ENCODE measurements at regions not wholly inside any gene's neighbourhood (a gene's known extent, or its start where the extent isn't known, plus 50 kb on each side); places are given as distances from the start of the nearest gene placed in this dataset.

GRCh38 chr11:59302991-59303390 lies 55.7 kb upstream of the OR5AN1 start:
- Mint-ChIP-seq H3K4me3 (no peak overlapping the region), H3K9me3 (peaks cover 7% of the 10 kb centered on the region), H3K27ac (no peak overlapping the region), H3K4me1 (ENCODE audit: low read depth) (no peaks in the 10 kb centered on the region), H3K27me3 (peaks cover 57% of the 10 kb centered on the region), H3K36me3 (ENCODE audit: low read depth) (no peaks in the 10 kb centered on the region)
- H3K4me1 ChIP-seq (ENCODE audit: insufficient read depth, low read length): no peaks in the 10 kb centered on the region
- ChIA-PET POLR2A (no interaction called here), CTCF (no interaction called here)
- peaks cover 5 to 12% of the 10 kb centered on the region in 2 experiments for H3K27me3 ChIP-seq (ENCODE audit: control insufficient read depth in 1 of 2, insufficient read depth in 2 of 2, low read length in 2 of 2)
- peaks cover 0 to 7% of the 10 kb centered on the region in 2 experiments for H3K9me3 ChIP-seq (ENCODE audit: control insufficient read depth in 1 of 2, insufficient read depth in 1 of 2, low read length in 2 of 2)
- intact Hi-C loops (cut with DNase I, micrococcal nuclease): no loop called here
- DNase-seq (no peak), ATAC-seq (ENCODE audit: poor library complexity) (no peak)
- H3K36me3 ChIP-seq (ENCODE audit: insufficient read depth, low read length): no peaks in the 10 kb centered on the region
- no peak overlapping the region for H3K27ac ChIP-seq (ENCODE audit: low read depth in 1 of 2, low read length in 2 of 2)
- no peak for TF ChIP-seq CTCF (IDR thresholded peaks at IDR 0.05)
- H3K4me3 ChIP-seq (ENCODE audit: low read length): no peak overlapping the region

DNA sequence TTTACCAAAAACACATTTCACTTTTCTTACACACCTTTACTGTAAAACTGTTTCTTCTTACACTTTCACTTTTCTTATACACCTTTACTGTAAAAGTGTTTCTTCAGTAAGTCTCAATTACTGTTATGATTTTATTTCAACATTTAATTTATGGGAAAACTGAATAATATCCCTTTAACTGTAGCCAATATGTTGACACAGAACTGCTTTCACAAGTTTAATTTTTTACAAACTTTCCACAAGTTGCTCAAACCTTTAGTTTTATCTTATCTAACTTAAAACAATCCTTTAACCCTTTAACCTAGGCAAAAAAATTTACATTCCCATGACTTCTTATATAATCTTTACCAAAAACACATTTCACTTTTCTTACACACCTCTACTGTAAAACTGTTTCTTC lies 63.3 kb upstream of the OR5AN1 start:
- peaks cover 10 to 12% of the 10 kb centered on the region in 2 experiments for H3K27me3 ChIP-seq (ENCODE audit: control insufficient read depth in 1 of 2, insufficient read depth in 2 of 2, low read length in 2 of 2)
- no peak overlapping the region for H3K4me3 ChIP-seq (ENCODE audit: low read length)
- Mint-ChIP-seq H3K27me3 (peaks cover 42% of the 10 kb centered on the region), H3K27ac (no peak overlapping the region), H3K36me3 (ENCODE audit: low read depth) (no peaks in the 10 kb centered on the region), H3K4me3 (no peak overlapping the region), H3K9me3 (no peaks in the 10 kb centered on the region), H3K4me1 (ENCODE audit: low read depth) (no peaks in the 10 kb centered on the region)
- H3K9me3 ChIP-seq (ENCODE audit: control insufficient read depth in 1 of 2, insufficient read depth in 1 of 2, low read length in 2 of 2): no peaks in the 10 kb centered on the region
- no peak overlapping the region for H3K27ac ChIP-seq (ENCODE audit: low read depth in 1 of 2, low read length in 2 of 2)
- ATAC-seq (ENCODE audit: poor library complexity) (no peak), DNase-seq (no peak)
- H3K36me3 ChIP-seq (ENCODE audit: insufficient read depth, low read length): no peaks in the 10 kb centered on the region
- TF ChIP-seq CTCF (IDR thresholded peaks at IDR 0.05): no peak
- no peaks in the 10 kb centered on the region for H3K4me1 ChIP-seq (ENCODE audit: insufficient read depth, low read length)
- ChIA-PET CTCF (no interaction called here), POLR2A (no interaction called here)
- intact Hi-C loops (cut with DNase I, micrococcal nuclease): no loop called here

DNA sequence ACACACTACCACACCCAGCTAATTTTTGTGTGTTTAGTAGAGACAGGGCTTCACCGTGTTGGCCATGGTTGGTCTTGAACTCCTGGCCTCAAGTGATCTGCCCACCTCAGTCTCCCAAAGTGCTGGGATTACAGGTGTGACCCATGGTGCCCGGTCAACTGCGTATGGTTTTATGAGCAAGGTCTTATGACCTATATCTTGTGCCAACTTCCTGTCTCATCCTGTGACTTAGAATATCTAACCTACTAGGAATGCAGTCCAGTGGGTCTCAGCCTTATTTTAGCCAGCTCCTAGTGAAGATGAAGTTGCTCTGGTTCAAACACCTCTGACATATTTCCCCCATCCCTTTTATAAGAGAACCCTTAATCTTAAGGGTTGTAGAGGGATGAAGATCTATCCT lies 66.1 kb upstream of the OR5AN1 start:
- no peaks in the 10 kb centered on the region for H3K36me3 Mint-ChIP-seq (ENCODE audit: low read depth)
- H3K27ac Mint-ChIP-seq: no peak overlapping the region
- H3K27me3 Mint-ChIP-seq: peaks cover 20% of the 10 kb centered on the region
- ATAC-seq (ENCODE audit: poor library complexity) (no peak), DNase-seq (no peak)
- H3K27me3 ChIP-seq (ENCODE audit: control insufficient read depth in 1 of 2, insufficient read depth in 2 of 2, low read length in 2 of 2): peaks cover under 1 to 8% of the 10 kb centered on the region in 2 experiments
- no peaks in the 10 kb centered on the region for H3K4me1 Mint-ChIP-seq (ENCODE audit: low read depth)
- no peaks in the 10 kb centered on the region for H3K4me1 ChIP-seq (ENCODE audit: insufficient read depth, low read length)
- ChIA-PET CTCF (no interaction called here), POLR2A (no interaction called here)
- TF ChIP-seq CTCF (IDR thresholded peaks at IDR 0.05): no peak
- no peak overlapping the region for H3K27ac ChIP-seq (ENCODE audit: low read depth in 1 of 2, low read length in 2 of 2)
- no peaks in the 10 kb centered on the region for H3K9me3 ChIP-seq (ENCODE audit: control insufficient read depth in 1 of 2, insufficient read depth in 1 of 2, low read length in 2 of 2)
- intact Hi-C loops (cut with DNase I, micrococcal nuclease): no loop called here
- no peaks in the 10 kb centered on the region for H3K36me3 ChIP-seq (ENCODE audit: insufficient read depth, low read length)
- H3K9me3 Mint-ChIP-seq: no peaks in the 10 kb centered on the region
- no peak overlapping the region for H3K4me3 Mint-ChIP-seq
- no peak overlapping the region for H3K4me3 ChIP-seq (ENCODE audit: low read length)
